Fibroblast of lung (primary cell): ENCODE measurements at regions not wholly inside any gene's neighbourhood (a gene's known extent, or its start where the extent isn't known, plus 50 kb on each side); places are given as distances from the start of the nearest gene placed in this dataset.

Source experiments
- DNase-seq, 2 donors: peaks; one replicate each; pipeline versions ENCODE4 v3.0.0 to v3.0.0-alpha.2; 2010; ENCODE audit warnings: low read depth in 2 of 2
- H2AFZ ChIP-seq: 2 replicates; pipeline ENCODE4 v1.5.1; 2012; ENCODE audit warnings: low read length, control low read depth, inconsistent platforms
- H3K27ac ChIP-seq: 2 replicates; pipeline ENCODE4 v1.5.1; 2011; ENCODE audit warnings: low read length, control low read depth; ENCODE audit not compliant: insufficient read depth
- H3K27me3 ChIP-seq: 2 replicates; pipeline ENCODE4 v1.5.1; 2011; ENCODE audit warnings: mild to moderate bottlenecking, low read length; ENCODE audit not compliant: control insufficient read depth, insufficient read depth
- H3K36me3 ChIP-seq: 2 replicates; pipeline ENCODE4 v1.5.1; 2011; ENCODE audit warnings: low read length; ENCODE audit not compliant: control insufficient read depth, insufficient read depth
- H3K4me1 ChIP-seq: 2 replicates; pipeline ENCODE4 v1.5.1; 2011; ENCODE audit warnings: low read length; ENCODE audit not compliant: control insufficient read depth, insufficient read depth; ENCODE audit errors: extremely low read depth
- H3K4me2 ChIP-seq: 2 replicates; pipeline ENCODE4 v1.5.1; 2011; ENCODE audit warnings: low read length, control low read depth; ENCODE audit not compliant: insufficient read depth; ENCODE audit errors: extremely low read depth
- H3K4me3 ChIP-seq, 4 experiments: fragments of 200-600 bp in 1 of 4; sonication (generic) in 1 of 4; replicated peaks in 1 of 4; 2 replicates each; pipeline ENCODE4 v1.5.1; 2011 to 2016; ENCODE audit warnings: low read length in 4 of 4, low read depth in 3 of 4, mild to moderate bottlenecking in 3 of 4, control low read depth in 2 of 4, inconsistent platforms in 1 of 4, mixed read lengths in 1 of 4; ENCODE audit not compliant: insufficient read depth in 1 of 4; ENCODE audit errors: control extremely low read depth in 1 of 4
- H3K79me2 ChIP-seq: 2 replicates; pipeline ENCODE4 v1.5.1; 2012; ENCODE audit warnings: mild to moderate bottlenecking, low read length, inconsistent platforms; ENCODE audit not compliant: control insufficient read depth, insufficient read depth
- H3K9ac ChIP-seq: 2 replicates; pipeline ENCODE4 v1.5.1; 2011; ENCODE audit warnings: mild to moderate bottlenecking, low read length, control low read depth; ENCODE audit not compliant: insufficient read depth
- H3K9me3 ChIP-seq: 2 replicates; pipeline ENCODE4 v1.5.1; 2012; ENCODE audit warnings: low read depth, low read length; ENCODE audit not compliant: control insufficient read depth, insufficient read depth
- H4K20me1 ChIP-seq: 2 replicates; pipeline ENCODE4 v1.5.1; 2011; ENCODE audit warnings: low read length; ENCODE audit not compliant: control insufficient read depth, insufficient read depth; ENCODE audit errors: extremely low read depth
- CTCF ChIP-seq, 2 donors: IDR thresholded peaks in 1 of 2; conservative IDR thresholded peaks in 1 of 2; 1 replicate in 1 of 2; 2 replicates in 1 of 2; pipeline ENCODE4 v1.5.1; 2011 to 2012; ENCODE audit warnings: low read length in 2 of 2, control low read depth in 1 of 2, inconsistent platforms in 1 of 2, low read depth in 1 of 2, mild to moderate bottlenecking in 1 of 2
- EZH2 ChIP-seq: IDR thresholded peaks from 2 replicates; pipeline ENCODE4 v1.5.1; 2012; ENCODE audit warnings: low read length, control low read depth, mild to moderate bottlenecking; ENCODE audit errors: missing control alignments

- Histone ChIP-seq H3K79me2 (no peaks in the 10 kb centered on the region), H4K20me1 (no peaks in the 10 kb centered on the region), H3K4me3 (no peak overlapping the region), H3K4me2 (no peak overlapping the region), H3K27me3 (no peaks in the 10 kb centered on the region), H3K9me3 (no peaks in the 10 kb centered on the region), H2AFZ (no peak overlapping the region), H3K27ac (no peak overlapping the region), H3K4me1 (no peaks in the 10 kb centered on the region), H3K36me3 (no peaks in the 10 kb centered on the region), H3K9ac (no peak overlapping the region)
- no peak for TF ChIP-seq CTCF (conservative IDR thresholded peaks at IDR 0.05 in 1 of 2, IDR thresholded peaks at IDR 0.05 in 1 of 2; ENCODE audit: low read depth in 1 of 2, low read length in 2 of 2)
- TF ChIP-seq EZH2: no peak
- DNase-seq: peak in 1 of 2 donors; percentile 27
Measured at GRCh38 chr7:41161041-41161587, 541.8 kb downstream of the INHBA start.

- Histone ChIP-seq H3K27ac (no peak overlapping the region), H3K79me2 (no peaks in the 10 kb centered on the region), H3K4me3 (no peak overlapping the region), H4K20me1 (no peaks in the 10 kb centered on the region), H3K4me1 (no peaks in the 10 kb centered on the region), H3K9me3 (no peaks in the 10 kb centered on the region), H2AFZ (no peak overlapping the region), H3K4me2 (no peak overlapping the region), H3K9ac (no peak overlapping the region), H3K27me3 (no peaks in the 10 kb centered on the region), H3K36me3 (no peaks in the 10 kb centered on the region)
- TF ChIP-seq CTCF (conservative IDR thresholded peaks at IDR 0.05 in 1 of 2, IDR thresholded peaks at IDR 0.05 in 1 of 2; ENCODE audit: low read depth in 1 of 2, low read length in 2 of 2) (no peak), EZH2 (no peak)
- peak in 1 of 2 donors; percentile 73 for DNase-seq
Measured at GRCh38 chr7:41156268-41156667, 546.6 kb downstream of the INHBA start.

- no peaks in the 10 kb centered on the region for H3K4me1 ChIP-seq
- no peaks in the 10 kb centered on the region for H3K27me3 ChIP-seq
- no peak overlapping the region for H3K4me2 ChIP-seq
- H3K36me3 ChIP-seq: no peaks in the 10 kb centered on the region
- H3K79me2 ChIP-seq: no peaks in the 10 kb centered on the region
- H3K4me3 ChIP-seq: no peak overlapping the region
- no peak overlapping the region for H3K9ac ChIP-seq
- H3K27ac ChIP-seq: no peak overlapping the region
- no peaks in the 10 kb centered on the region for H4K20me1 ChIP-seq
- TF ChIP-seq EZH2 (no peak), CTCF (conservative IDR thresholded peaks at IDR 0.05 in 1 of 2, IDR thresholded peaks at IDR 0.05 in 1 of 2; ENCODE audit: low read depth in 1 of 2, low read length in 2 of 2) (no peak)
- H3K9me3 ChIP-seq: no peaks in the 10 kb centered on the region
- no peak for DNase-seq
- H2AFZ ChIP-seq: no peak overlapping the region
Measured at GRCh38 chr7:41153268-41153667, 549.6 kb downstream of the INHBA start.
